Spinal cord (tissue), 9 donors: ENCODE measurements at regions not wholly inside any gene's neighbourhood (a gene's known extent, or its start where the extent isn't known, plus 50 kb on each side); places are given as distances from the start of the nearest gene placed in this dataset.
"Not testable (repeated sequence)": the region's sequence is repeated elsewhere in the genome, so short reads cannot be mapped to it uniquely, and the experiment has no call there.

Experiments
- DNase-seq, 6 donors: peaks; one replicate each; pipeline versions ENCODE4 v3.0.0 to v3.0.0-alpha.2; 2013 to 2015; ENCODE audit warnings: low spot score in 6 of 6, low read depth in 4 of 6
- H3K27ac ChIP-seq: one replicate; pipeline ENCODE4 v1.5.1; 2013; ENCODE audit warnings: low read depth, low read length, control low read depth
- H3K27me3 ChIP-seq: one replicate; pipeline ENCODE4 v1.6.1; 2013; ENCODE audit warnings: low read length; ENCODE audit not compliant: control insufficient read depth, insufficient read depth
- H3K36me3 ChIP-seq: one replicate; pipeline ENCODE4 v1.6.1; 2013; ENCODE audit warnings: low read length; ENCODE audit not compliant: control insufficient read depth, insufficient read depth
- H3K4me1 ChIP-seq: one replicate; pipeline ENCODE4 v1.6.1; 2013; ENCODE audit warnings: low read length; ENCODE audit not compliant: control insufficient read depth, insufficient read depth
- H3K4me3 ChIP-seq: one replicate; pipeline ENCODE4 v1.5.1; 2013; ENCODE audit warnings: low read depth, low read length, control low read depth
- H3K9me3 ChIP-seq: one replicate; pipeline ENCODE4 v1.6.1; 2013; ENCODE audit warnings: low read length; ENCODE audit not compliant: control insufficient read depth, insufficient read depth
- WGBS: methylation state at CpG from one replicate; pipeline ENCODE4 v1.1.5; 2013; ENCODE audit warnings: missing lambda C conversion rate; ENCODE audit not compliant: insufficient coverage; 5-methylcytosine and 5-hydroxymethylcytosine counted together
- donor health status: healthy.

GRCh38 chr1:79264285-79264684 is 257.8 kb upstream of the ADGRL4 start:
- WGBS: no CpG with 5 or more reads among the region's 1 CpG
- H3K27ac ChIP-seq: no peak overlapping the region

GRCh38 chr1:79262745-79263258 is 256.3 kb upstream of the ADGRL4 start:
- Histone ChIP-seq H3K4me1 (no peaks in the 10 kb centered on the region), H3K36me3 (no peaks in the 10 kb centered on the region), H3K4me3 (no peak overlapping the region), H3K9me3 (no peaks in the 10 kb centered on the region), H3K27ac (no peak overlapping the region), H3K27me3 (no peaks in the 10 kb centered on the region)
- WGBS: 0% methylated on average over 1 of the region's 3 CpGs
- DNase-seq: peak in 4 of 6 donors; percentile 4 to 77 (median 44)

More at GRCh38 chr1:79264285-79264684, 257.8 kb upstream of the ADGRL4 start:
- H3K27me3 ChIP-seq: no peaks in the 10 kb centered on the region
- H3K9me3 ChIP-seq: no peaks in the 10 kb centered on the region
- no peak for DNase-seq
- no peak overlapping the region for H3K4me3 ChIP-seq
- H3K36me3 ChIP-seq: no peaks in the 10 kb centered on the region
- no peaks in the 10 kb centered on the region for H3K4me1 ChIP-seq

GRCh38 chr1:79259390-79260336 is 253.1 kb upstream of the ADGRL4 start:
- no peak overlapping the region for H3K4me3 ChIP-seq
- no peaks in the 10 kb centered on the region for H3K36me3 ChIP-seq
- no CpG with 5 or more reads among the region's 5 CpGs for WGBS
- no peaks in the 10 kb centered on the region for H3K4me1 ChIP-seq
- no peaks in the 10 kb centered on the region for H3K27me3 ChIP-seq
- no peaks in the 10 kb centered on the region for H3K9me3 ChIP-seq
- no peak overlapping the region for H3K27ac ChIP-seq
- DNase-seq: peak in 3 of 6 donors; percentile 31 to 84 (median 64)

GRCh38 chr1:79255421-79255820 is 248.9 kb upstream of the ADGRL4 start:
- Histone ChIP-seq H3K4me3 (no peak overlapping the region), H3K27me3 (no peaks in the 10 kb centered on the region), H3K9me3 (no peaks in the 10 kb centered on the region), H3K4me1 (no peaks in the 10 kb centered on the region), H3K36me3 (no peaks in the 10 kb centered on the region), H3K27ac (no peak overlapping the region)
- WGBS: no CpG with 5 or more reads among the region's 2 CpGs
- DNase-seq: no peak

GRCh38 chr1:79252598-79252997 is 246.1 kb upstream of the ADGRL4 start:
- Histone ChIP-seq H3K27ac (no peak overlapping the region), H3K36me3 (no peaks in the 10 kb centered on the region), H3K27me3 (no peaks in the 10 kb centered on the region), H3K4me3 (no peak overlapping the region), H3K4me1 (no peaks in the 10 kb centered on the region), H3K9me3 (no peaks in the 10 kb centered on the region)
- no CpG with 5 or more reads among the region's 3 CpGs for WGBS
- no peak for DNase-seq

GRCh38 chr1:79239840-79240239 is 233.3 kb upstream of the ADGRL4 start:
- no peaks in the 10 kb centered on the region for H3K36me3 ChIP-seq
- H3K27me3 ChIP-seq: no peaks in the 10 kb centered on the region
- H3K27ac ChIP-seq: no peak overlapping the region
- no peak for DNase-seq
- no peak overlapping the region for H3K4me3 ChIP-seq
- WGBS: 95% methylated on average over 4 of the region's 5 CpGs
- H3K4me1 ChIP-seq: no peaks in the 10 kb centered on the region
- H3K9me3 ChIP-seq: no peaks in the 10 kb centered on the region

DNA sequence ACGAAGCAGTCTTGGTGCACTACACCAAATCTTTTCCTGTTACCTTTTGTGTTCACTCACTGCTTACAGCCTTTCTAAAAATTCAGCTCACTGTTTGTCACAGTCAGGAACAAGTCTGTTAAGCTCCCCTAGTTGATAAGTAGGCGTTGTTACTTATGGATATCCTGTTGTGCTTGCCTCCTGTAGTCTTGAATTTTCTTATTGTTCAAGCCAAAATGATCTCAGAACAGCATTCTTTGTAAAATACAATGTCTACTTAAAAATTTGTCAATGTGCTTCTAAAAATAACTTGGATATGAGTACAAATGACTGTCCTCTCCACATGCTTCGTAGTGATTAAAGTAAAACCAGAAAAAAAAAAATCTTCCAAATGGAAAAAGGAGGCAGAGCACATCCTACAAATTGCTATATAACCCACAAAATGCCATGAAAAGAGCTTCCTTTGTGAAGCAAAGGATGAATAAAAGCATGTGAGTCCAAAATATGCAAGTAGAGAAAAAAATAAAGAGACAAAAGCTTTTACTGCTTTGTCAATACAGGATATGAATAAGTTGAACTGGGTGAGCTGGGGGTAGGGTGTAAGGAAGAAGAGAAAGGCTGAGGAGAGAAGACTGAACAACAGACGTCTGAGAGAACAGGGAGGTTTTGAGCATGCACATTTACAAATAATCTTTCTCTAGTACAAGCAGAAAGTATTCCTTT is 228.9 kb upstream of the ADGRL4 start:
- Histone ChIP-seq H3K36me3 (no peaks in the 10 kb centered on the region), H3K27me3 (no peaks in the 10 kb centered on the region), H3K27ac (no peak overlapping the region), H3K9me3 (no peaks in the 10 kb centered on the region), H3K4me1 (no peaks in the 10 kb centered on the region), H3K4me3 (no peak overlapping the region)
- WGBS: no CpG with 5 or more reads among the region's 4 CpGs
- peak in 2 of 6 donors; percentile 6 to 59 for DNase-seq

DNA sequence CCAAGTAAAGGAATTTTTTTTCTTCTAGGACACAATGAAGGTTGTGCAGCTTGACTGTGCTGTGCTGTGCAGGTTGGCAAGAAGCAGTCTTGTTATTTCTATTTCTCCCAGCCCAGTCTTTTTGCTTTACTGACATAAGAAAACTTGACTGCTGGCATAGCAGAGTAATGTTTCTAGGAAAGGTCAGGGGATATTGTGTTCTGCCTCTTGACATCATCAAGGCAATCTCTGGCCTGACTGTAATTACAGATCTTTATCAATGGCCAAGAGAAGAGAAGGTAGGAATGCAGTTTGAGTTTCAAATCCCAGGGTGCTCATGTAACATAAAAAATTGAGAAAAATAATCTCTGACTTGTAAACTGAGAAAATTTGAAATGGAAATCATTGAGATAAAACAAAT is 226.3 kb upstream of the ADGRL4 start:
- H3K27ac ChIP-seq: no peak overlapping the region
- no peaks in the 10 kb centered on the region for H3K4me1 ChIP-seq
- no peaks in the 10 kb centered on the region for H3K27me3 ChIP-seq
- H3K36me3 ChIP-seq: no peaks in the 10 kb centered on the region
- no peak overlapping the region for H3K4me3 ChIP-seq
- no peak for DNase-seq
- no peaks in the 10 kb centered on the region for H3K9me3 ChIP-seq

DNA sequence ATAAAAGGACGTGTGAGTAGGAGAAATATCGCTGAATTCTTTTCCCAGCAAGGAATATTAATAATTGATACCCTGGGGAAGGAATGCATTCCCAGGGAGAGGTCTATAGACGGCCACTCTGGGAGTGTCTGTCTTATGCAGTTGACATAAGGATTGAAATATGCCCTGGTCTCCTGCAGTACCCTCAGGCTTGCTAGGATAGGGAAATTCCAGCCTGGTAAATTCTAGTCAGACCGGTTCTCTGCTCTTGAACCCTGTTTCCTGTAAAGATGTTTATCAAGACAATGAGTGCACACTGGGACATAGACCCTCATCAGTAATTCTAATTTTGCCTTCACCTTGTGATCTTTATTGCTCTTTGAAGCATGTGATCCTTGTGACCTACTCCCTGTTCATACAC is 224.2 kb upstream of the ADGRL4 start:
- WGBS: 86% methylated on average over 2 of the region's 4 CpGs
- not testable (repeated sequence) for H3K4me3 ChIP-seq

More for the DNA sequence above, 224.2 kb upstream of the ADGRL4 start:
- H3K4me1 ChIP-seq, DNase-seq, H3K36me3 ChIP-seq, H3K27ac ChIP-seq, H3K27me3 ChIP-seq, H3K9me3 ChIP-seq: not testable (repeated sequence)
